ENCODE measurements at regions not wholly inside any gene's neighbourhood (a gene's known extent, or its start where the extent isn't known, plus 50 kb on each side); places are given as distances from the start of the nearest gene placed in this dataset.
A peak's percentile ranks its signal among the peaks of the same experiment; 100 is the strongest.

DNA sequence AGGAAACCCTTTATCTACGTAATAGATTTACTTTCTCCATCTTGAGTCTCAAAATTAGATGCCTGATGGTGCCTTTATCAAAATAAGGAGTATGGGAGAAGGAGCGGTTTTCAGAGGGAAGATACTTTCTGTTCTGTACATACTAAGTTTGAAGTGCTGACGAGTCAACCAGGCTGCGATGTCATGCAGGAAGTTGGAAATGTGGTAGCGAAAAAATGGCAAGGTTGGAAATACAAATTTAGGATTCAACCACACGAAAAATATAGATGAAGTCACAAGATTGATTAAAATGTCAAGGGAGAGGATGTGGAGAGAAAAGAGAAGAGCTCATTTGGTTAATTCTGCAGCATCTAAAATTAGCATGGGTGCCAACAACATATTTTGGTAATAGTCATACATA, 129.5 kb downstream of the FOXD1 start:
- Mint-ChIP-seq H3K36me3 (ENCODE audit: insufficient read depth, unreplicated experiment) (no peaks in the 10 kb centered on the region), H3K9me3 (ENCODE audit: unreplicated experiment) (no peaks in the 10 kb centered on the region), H3K27ac (ENCODE audit: low read depth, unreplicated experiment) (no peak overlapping the region), H3K4me1 (ENCODE audit: insufficient read depth, unreplicated experiment) (peaks cover 18% of the 10 kb centered on the region), H3K4me3 (ENCODE audit: unreplicated experiment) (no peak overlapping the region), H3K27me3 (ENCODE audit: insufficient read depth, unreplicated experiment) (no peaks in the 10 kb centered on the region)
- DNase-seq (ENCODE audit: unreplicated experiment), result no peak
- TF ChIP-seq, protein P1, sequence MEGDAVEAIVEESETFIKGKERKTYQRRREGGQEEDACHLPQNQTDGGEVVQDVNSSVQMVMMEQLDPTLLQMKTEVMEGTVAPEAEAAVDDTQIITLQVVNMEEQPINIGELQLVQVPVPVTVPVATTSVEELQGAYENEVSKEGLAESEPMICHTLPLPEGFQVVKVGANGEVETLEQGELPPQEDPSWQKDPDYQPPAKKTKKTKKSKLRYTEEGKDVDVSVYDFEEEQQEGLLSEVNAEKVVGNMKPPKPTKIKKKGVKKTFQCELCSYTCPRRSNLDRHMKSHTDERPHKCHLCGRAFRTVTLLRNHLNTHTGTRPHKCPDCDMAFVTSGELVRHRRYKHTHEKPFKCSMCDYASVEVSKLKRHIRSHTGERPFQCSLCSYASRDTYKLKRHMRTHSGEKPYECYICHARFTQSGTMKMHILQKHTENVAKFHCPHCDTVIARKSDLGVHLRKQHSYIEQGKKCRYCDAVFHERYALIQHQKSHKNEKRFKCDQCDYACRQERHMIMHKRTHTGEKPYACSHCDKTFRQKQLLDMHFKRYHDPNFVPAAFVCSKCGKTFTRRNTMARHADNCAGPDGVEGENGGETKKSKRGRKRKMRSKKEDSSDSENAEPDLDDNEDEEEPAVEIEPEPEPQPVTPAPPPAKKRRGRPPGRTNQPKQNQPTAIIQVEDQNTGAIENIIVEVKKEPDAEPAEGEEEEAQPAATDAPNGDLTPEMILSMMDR (IDR thresholded peaks at IDR 0.05; ENCODE audit: unreplicated experiment), result no peak
- BruUV-seq (replicated peaks), result no TSS peak
- ChIA-PET CTCF (interaction anchor here (1.0 to 2.0 kb wide), 3 partner anchors 11 to 132 kb away, joined by 3 to 6 read pairs (median 5); no protein-coding TSS in a partner anchor), POLR2A (no interaction called here)
- intact Hi-C loops (cut with micrococcal nuclease), result no loop called here

DNA sequence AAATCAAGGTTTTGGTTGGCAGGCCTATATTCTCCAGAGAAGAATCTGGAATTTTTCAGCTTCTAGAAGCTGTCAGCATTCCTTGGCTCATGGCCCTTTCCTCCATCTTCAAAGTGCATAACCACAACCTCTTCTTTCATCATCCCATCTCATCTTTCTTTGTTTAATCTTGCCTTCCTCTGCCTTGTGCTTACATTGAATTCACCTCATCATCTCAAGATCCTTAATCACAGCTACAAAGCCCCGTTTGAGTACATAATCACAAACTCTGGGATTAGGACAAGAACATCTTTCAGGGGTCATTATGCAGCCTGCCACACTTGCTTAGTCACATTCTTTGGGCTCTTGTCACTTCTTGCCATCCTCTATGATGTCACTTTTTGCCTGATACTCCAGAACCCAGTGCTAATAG, 130.3 kb downstream of the FOXD1 start:
- Mint-ChIP-seq H3K9me3 (ENCODE audit: unreplicated experiment) (no peaks in the 10 kb centered on the region), H3K36me3 (ENCODE audit: insufficient read depth, unreplicated experiment) (no peaks in the 10 kb centered on the region), H3K27me3 (ENCODE audit: insufficient read depth, unreplicated experiment) (no peaks in the 10 kb centered on the region), H3K27ac (ENCODE audit: low read depth, unreplicated experiment) (no peak overlapping the region), H3K4me3 (ENCODE audit: unreplicated experiment) (no peak overlapping the region), H3K4me1 (ENCODE audit: insufficient read depth, unreplicated experiment) (peaks cover 18% of the 10 kb centered on the region)
- TF ChIP-seq, protein P1 (IDR thresholded peaks at IDR 0.05; ENCODE audit: unreplicated experiment), result no peak
- intact Hi-C loops (cut with micrococcal nuclease), result no loop called here
- peak; percentile 17 for DNase-seq (ENCODE audit: unreplicated experiment)
- no TSS peak for BruUV-seq (replicated peaks)
- ChIA-PET CTCF (interaction anchor here (1.0 to 2.0 kb wide), 3 partner anchors 10 to 133 kb away, joined by 3 to 6 read pairs (median 5); no protein-coding TSS in a partner anchor), POLR2A (no interaction called here)

DNA sequence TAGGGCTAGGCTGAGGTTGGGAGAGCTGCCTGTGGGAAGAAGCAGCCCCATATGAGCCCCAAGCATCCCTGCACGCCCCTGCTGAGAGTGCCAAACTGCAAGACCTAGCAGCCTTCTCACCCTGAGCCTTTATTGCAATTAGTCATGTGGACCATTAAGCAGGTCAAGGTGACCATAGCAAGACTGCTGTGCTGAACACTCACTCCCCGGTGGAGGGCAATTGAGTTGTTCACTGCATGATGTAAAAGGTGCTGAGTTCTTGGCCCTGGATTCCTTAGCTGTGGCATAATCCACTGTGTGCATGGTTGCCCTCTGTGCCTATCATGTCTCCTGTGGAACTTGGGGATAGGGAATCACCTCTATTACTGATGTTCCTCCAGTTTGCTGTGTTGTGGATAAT, 131.1 kb downstream of the FOXD1 start:
- H3K27ac Mint-ChIP-seq (ENCODE audit: low read depth, unreplicated experiment), result no peak overlapping the region
- BruUV-seq (replicated peaks), result no TSS peak
- no peaks in the 10 kb centered on the region for H3K27me3 Mint-ChIP-seq (ENCODE audit: insufficient read depth, unreplicated experiment)
- DNase-seq (ENCODE audit: unreplicated experiment), result no peak
- ChIA-PET CTCF (interaction anchor here (0.6 to 2.0 kb wide), 2 partner anchors 65 to 134 kb away, joined by 3 to 5 read pairs; no protein-coding TSS in a partner anchor), POLR2A (no interaction called here)
- peaks cover 15% of the 10 kb centered on the region for H3K4me1 Mint-ChIP-seq (ENCODE audit: insufficient read depth, unreplicated experiment)
- TF ChIP-seq, protein P1 (IDR thresholded peaks at IDR 0.05; ENCODE audit: unreplicated experiment), result no peak
- H3K36me3 Mint-ChIP-seq (ENCODE audit: insufficient read depth, unreplicated experiment), result no peaks in the 10 kb centered on the region
- no peak overlapping the region for H3K4me3 Mint-ChIP-seq (ENCODE audit: unreplicated experiment)
- H3K9me3 Mint-ChIP-seq (ENCODE audit: unreplicated experiment), result no peaks in the 10 kb centered on the region
- intact Hi-C loops (cut with micrococcal nuclease), result no loop called here

DNA sequence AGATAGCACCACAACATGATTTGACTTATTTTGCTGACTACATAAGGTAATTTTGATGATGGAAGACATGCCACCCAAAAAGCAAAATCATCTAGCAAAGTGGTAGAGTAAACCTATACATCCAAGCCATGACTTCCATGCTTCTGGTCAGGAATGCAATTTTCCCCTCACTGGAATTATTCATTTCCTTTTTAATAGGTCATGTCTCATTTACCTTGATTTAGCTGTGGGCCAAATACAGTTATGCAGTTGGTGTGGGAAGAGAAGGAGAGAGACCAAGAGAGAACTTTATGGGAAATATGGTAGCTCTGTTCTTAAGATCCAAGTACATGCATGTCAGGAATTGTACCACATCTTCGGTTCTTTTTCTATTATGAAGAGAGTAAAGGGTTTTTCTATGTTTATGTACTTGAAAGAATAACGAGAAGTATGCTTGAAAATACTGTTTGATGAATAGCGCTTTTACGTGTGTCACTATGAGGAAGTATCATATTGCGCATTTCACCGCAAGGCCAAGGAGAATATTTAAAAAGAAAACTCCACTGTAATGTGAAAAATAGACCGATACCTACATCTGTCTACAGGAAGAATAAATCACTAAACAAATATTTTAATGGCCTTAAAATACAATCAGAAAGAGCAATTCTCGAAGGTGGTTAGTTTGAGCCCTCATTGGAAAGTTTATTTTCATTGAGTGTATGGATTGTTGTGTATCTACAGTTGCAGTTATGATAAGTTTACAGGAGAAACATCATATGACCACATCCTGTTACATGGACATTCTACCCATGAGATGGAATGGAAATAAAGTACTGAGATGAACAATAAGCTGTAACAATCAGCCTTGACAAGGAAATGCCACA, 134.0 kb downstream of the FOXD1 start:
- Mint-ChIP-seq H3K9me3 (ENCODE audit: unreplicated experiment) (no peaks in the 10 kb centered on the region), H3K4me3 (ENCODE audit: unreplicated experiment) (no peak overlapping the region), H3K36me3 (ENCODE audit: insufficient read depth, unreplicated experiment) (no peaks in the 10 kb centered on the region), H3K4me1 (ENCODE audit: insufficient read depth, unreplicated experiment) (peaks cover 12% of the 10 kb centered on the region), H3K27ac (ENCODE audit: low read depth, unreplicated experiment) (no peak overlapping the region), H3K27me3 (ENCODE audit: insufficient read depth, unreplicated experiment) (no peaks in the 10 kb centered on the region)
- BruUV-seq (replicated peaks), result no TSS peak
- intact Hi-C loops (cut with micrococcal nuclease), result loop anchor here (5.0 kb wide), 1 partner anchor 133 kb away; the partner anchor contains the start of gene FOXD1
- ChIA-PET CTCF (interaction anchor here (1.0 kb wide), 2 partner anchors 9 to 10 kb away, joined by 4 to 5 read pairs; no protein-coding TSS in a partner anchor), POLR2A (interaction anchor here (1.4 to 1.6 kb wide), 2 partner anchors 7 to 50 kb away, joined by 3 read pairs; no protein-coding TSS in a partner anchor)
- DNase-seq (ENCODE audit: unreplicated experiment), result no peak
- TF ChIP-seq, protein P1 (IDR thresholded peaks at IDR 0.05; ENCODE audit: unreplicated experiment), result no peak
